ENCODE measurements at regions not wholly inside any gene's neighbourhood (a gene's known extent, or its start where the extent isn't known, plus 50 kb on each side); places are given as distances from the start of the nearest gene placed in this dataset.
"Not testable (repeated sequence)": the region's sequence is repeated elsewhere in the genome, so short reads cannot be mapped to it uniquely, and the experiment has no call there.

GRCh38 chr5:96124589-96124988 is 162.9 kb upstream of the ELL2 start:
- no peak for DNase-seq

- no peak for DNase-seq
Measured at GRCh38 chr5:96123418-96123817, 161.8 kb upstream of the ELL2 start.

- peak; percentile 37 for DNase-seq
Measured at GRCh38 chr5:96121364-96121763, 159.7 kb upstream of the ELL2 start.

- no peak for DNase-seq
Measured at GRCh38 chr5:96120120-96120519, 158.5 kb upstream of the ELL2 start.

- no peak for DNase-seq
Measured at GRCh38 chr5:96117771-96118651, 156.4 kb upstream of the ELL2 start.

- DNase-seq = no peak
Measured at GRCh38 chr5:96115147-96115807, 153.6 kb upstream of the ELL2 start.

- DNase-seq = no peak
Measured at GRCh38 chr5:96114736-96115135, 153.1 kb upstream of the ELL2 start.

- no peak for DNase-seq
Measured at GRCh38 chr5:96113170-96113939, 151.7 kb upstream of the ELL2 start.

GRCh38 chr5:96112703-96113102 is 151.1 kb upstream of the ELL2 start:
- DNase-seq = no peak

GRCh38 chr5:96112123-96112670 is 150.5 kb upstream of the ELL2 start:
- no peak for DNase-seq

GRCh38 chr5:96111080-96111756 is 149.6 kb upstream of the ELL2 start:
- DNase-seq = no peak

GRCh38 chr5:96110300-96110699 is 148.6 kb upstream of the ELL2 start:
- no peak for DNase-seq

- not testable (repeated sequence) for DNase-seq
Measured at GRCh38 chr5:96108629-96109028, 147.0 kb upstream of the ELL2 start.

- DNase-seq = not testable (repeated sequence)
Measured at GRCh38 chr5:96103829-96104228, 142.2 kb upstream of the ELL2 start.

- DNase-seq = no peak
Measured at GRCh38 chr5:96101358-96102089, 139.9 kb upstream of the ELL2 start.

GRCh38 chr5:96097488-96097887 is 135.8 kb upstream of the ELL2 start:
- not testable (repeated sequence) for DNase-seq

GRCh38 chr5:96096724-96097123 is 135.1 kb upstream of the ELL2 start:
- DNase-seq = no peak

GRCh38 chr5:96094904-96095303 is 133.3 kb upstream of the ELL2 start:
- DNase-seq = no peak

- no peak for DNase-seq
Measured at GRCh38 chr5:96093890-96094381, 132.3 kb upstream of the ELL2 start.

GRCh38 chr5:96093340-96093739 is 131.7 kb upstream of the ELL2 start:
- DNase-seq = no peak

GRCh38 chr5:96091874-96092273 is 130.2 kb upstream of the ELL2 start:
- DNase-seq = no peak

- DNase-seq = no peak
Measured at GRCh38 chr5:96090215-96090614, 128.6 kb upstream of the ELL2 start.

Data from femur (tissue), 1 donor.